HepG2 (cell line): ENCODE measurements at regions not wholly inside any gene's neighbourhood (a gene's known extent, or its start where the extent isn't known, plus 50 kb on each side); places are given as distances from the start of the nearest gene placed in this dataset.

ENCODE experiments used
- ATAC-seq: fragments of 200-7000 bp; cut with Tn5 transposase; 3 replicates; pipeline ENCODE4 v1.9.1; 2020; ENCODE audit warnings: mild to moderate bottlenecking, moderate library complexity
- BruUV-seq: library from RNA; stranded (reverse); fragments of 400-500 nt; replicated peaks from 2 replicates; lab custom pipeline; 2021; lab: Mats Ljungman, UMichigan
- CTCF ChIA-PET: fragments of 300-600 bp; formaldehyde crosslinking; extraction: SDS; loops from one replicate; lab custom pipeline; 2021; ENCODE audit warnings: low total read pairs, inconsistent platforms, low intra/inter-chr PET ratio; lab: Yijun Ruan, JAX
- POLR2A ChIA-PET: fragments of 350-600 bp; sonication (Branson Sonifier 250); formaldehyde crosslinking; loops from one replicate; lab custom pipeline; 2020; ENCODE audit warnings: antibody characterized with exemption, inconsistent platforms; lab: Yijun Ruan, JAX
- DNase-seq: peaks from one replicate; pipeline ENCODE4 v3.0.0-alpha.2; 2015; ENCODE audit warnings: low spot score
- FAIRE-seq: peaks from 3 replicates; lab custom pipeline; 2011; peaks lifted over from hg19 to GRCh38; lab: Jason Lieb, UNC
- H2AFZ ChIP-seq: one replicate; pipeline ENCODE4 v1.6.1; 2011; ENCODE audit warnings: low read length, inconsistent platforms
- H3K27ac ChIP-seq: fragments of 300-600 bp; 3 replicates; pipeline ENCODE4 v1.8.0; 2011; ENCODE audit warnings: mixed run types, mild to moderate bottlenecking, mixed read lengths, low read length, inconsistent platforms; ENCODE audit not compliant: insufficient read depth; ENCODE audit errors: extremely low read length
- H3K27me3 ChIP-seq, 2 experiments: fragments of 200-600 bp in 1 of 2; 2 replicates in 1 of 2; 3 replicates in 1 of 2; pipeline versions ENCODE4 v1.6.0 to v1.8.0; 2011; ENCODE audit warnings: low read length in 2 of 2, mild to moderate bottlenecking in 2 of 2, moderate library complexity in 2 of 2, inconsistent platforms in 1 of 2; ENCODE audit not compliant: insufficient read depth in 2 of 2, control insufficient read depth in 1 of 2
- H3K36me3 ChIP-seq, 2 experiments: fragments of 200-600 bp in 1 of 2; replicated peaks in 1 of 2; 2 replicates in 1 of 2; 3 replicates in 1 of 2; pipeline versions ENCODE4 v1.5.1 to v1.8.0; 2011; ENCODE audit warnings: low read length in 2 of 2, inconsistent platforms in 1 of 2; ENCODE audit not compliant: insufficient read depth in 2 of 2, control insufficient read depth in 1 of 2
- H3K4me1 ChIP-seq: 2 replicates; pipeline ENCODE4 v1.5.1; 2012; ENCODE audit warnings: low read length, inconsistent platforms; ENCODE audit not compliant: insufficient read depth
- H3K4me2 ChIP-seq: 2 replicates; pipeline ENCODE4 v1.6.0; 2011; ENCODE audit warnings: low read depth, low read length, inconsistent platforms
- H3K4me3 ChIP-seq, 3 experiments: fragments of 200-600 bp in 1 of 3; sonication (generic), shearing (Covaris generic) in 1 of 3; replicated peaks in 1 of 3; 2 replicates each; pipeline ENCODE4 v1.5.1; 2011 to 2016; ENCODE audit warnings: low read length in 3 of 3, inconsistent platforms in 2 of 3, low read depth in 2 of 3, mild to moderate bottlenecking in 2 of 3, control low read depth in 1 of 3, mixed read lengths in 1 of 3; ENCODE audit not compliant: insufficient read depth in 1 of 3
- H3K79me2 ChIP-seq: one replicate; pipeline ENCODE4 v1.6.1; 2011; ENCODE audit warnings: low read length, inconsistent platforms; ENCODE audit not compliant: insufficient read depth
- H3K9ac ChIP-seq: 2 replicates; pipeline ENCODE4 v1.6.0; 2011; ENCODE audit warnings: mild to moderate bottlenecking, low read depth, low read length, inconsistent platforms; ENCODE audit not compliant: insufficient read depth
- H3K9me3 ChIP-seq: 2 replicates; pipeline ENCODE4 v1.5.1; 2012; ENCODE audit warnings: mild to moderate bottlenecking, low read length
- H4K20me1 ChIP-seq: 2 replicates; pipeline ENCODE4 v1.6.0; 2011; ENCODE audit warnings: inconsistent platforms, mild to moderate bottlenecking, low read length, moderate library complexity; ENCODE audit not compliant: insufficient read depth
- CREB3 ChIP-seq: sonication (generic); formaldehyde crosslinking; IDR thresholded peaks from 2 replicates; pipeline ENCODE4 v1.5.0; 2020; ENCODE audit warnings: missing genetic modification reagents
- KAT7 ChIP-seq: IDR thresholded peaks from 2 replicates; pipeline ENCODE4 v1.6.1; 2018; ENCODE audit warnings: borderline replicate concordance, missing compliant biosample characterization
- ONECUT2 ChIP-seq: sonication (generic); formaldehyde crosslinking; IDR thresholded peaks from 2 replicates; pipeline ENCODE4 v1.4.0; 2020; ENCODE audit warnings: missing genetic modification reagents
- PATZ1 ChIP-seq: sonication (generic); formaldehyde crosslinking; IDR thresholded peaks from 2 replicates; pipeline ENCODE4 v1.4.0; 2020; ENCODE audit warnings: missing genetic modification reagents
- PLSCR1 ChIP-seq: sonication (generic); formaldehyde crosslinking; IDR thresholded peaks from 2 replicates; pipeline ENCODE4 v1.5.0; 2020; ENCODE audit warnings: missing genetic modification reagents, mild to moderate bottlenecking, borderline replicate concordance
- SCMH1 ChIP-seq: sonication (generic); formaldehyde crosslinking; IDR thresholded peaks from 2 replicates; pipeline ENCODE4 v1.9.0; 2021; ENCODE audit warnings: missing genetic modification reagents, mild to moderate bottlenecking, borderline replicate concordance
- SRF ChIP-seq: IDR thresholded peaks from 2 replicates; pipeline ENCODE4 v1.6.1; 2011; ENCODE audit warnings: mild to moderate bottlenecking, low read depth, low read length, moderate library complexity
- SRSF4 ChIP-seq: fragments of 200-400 bp; formaldehyde crosslinking; IDR thresholded peaks from one replicate; pipeline ENCODE4 v1.6.1; 2018; ENCODE audit warnings: mild to moderate bottlenecking, low read depth, low read length, moderate library complexity; ENCODE audit not compliant: poor library complexity, severe bottlenecking
- TBP ChIP-seq: sonication (generic); formaldehyde crosslinking; IDR thresholded peaks from 2 replicates; pipeline ENCODE4 v1.5.0; 2020; ENCODE audit warnings: missing genetic modification reagents
- WGBS: methylation state at CpG from one replicate; pipeline ENCODE4 v1.1.6; 2017; ENCODE audit warnings: low lambda C conversion rate; 5-methylcytosine and 5-hydroxymethylcytosine counted together
- in situ Hi-C: cut with HindIII; loops from 2 replicates; pipeline ENCODE4 v1.10.0; 2017; ENCODE audit warnings: low pct_unique_long_range_greater_than_20kb; ENCODE audit not compliant: extremely low pct_ligation_motif_present
- intact Hi-C: fragments of 100-400 bp; cut with micrococcal nuclease; formaldehyde crosslinking; loops from one replicate; pipeline ENCODE4 v1.10.0; 2022; ENCODE audit not compliant: unreplicated experiment

GRCh38 chr2:167544602-167545001 is 656.3 kb downstream of the XIRP2 start:
- Histone ChIP-seq H3K9ac (no peak overlapping the region), H3K27ac (no peak overlapping the region), H3K4me3 (no peak overlapping the region), H4K20me1 (no peaks in the 10 kb centered on the region), H3K36me3 (no peaks in the 10 kb centered on the region), H3K4me2 (no peak overlapping the region), H2AFZ (no peak overlapping the region), H3K9me3 (no peaks in the 10 kb centered on the region), H3K4me1 (peaks cover 10% of the 10 kb centered on the region), H3K27me3 (no peaks in the 10 kb centered on the region), H3K79me2 (no peaks in the 10 kb centered on the region)
- in situ Hi-C loops = loop anchor here (25.0 kb wide), 1 partner anchor 568 kb away; no protein-coding TSS in a partner anchor
- no peak for FAIRE-seq
- CTCF ChIA-PET = no interaction called here
- no peak for ATAC-seq
- DNase-seq = no peak
- intact Hi-C loops = no loop called here
- WGBS = 87% methylated on average over 19 of the region's 19 CpGs
- POLR2A ChIA-PET = no interaction called here
- TF ChIP-seq KAT7 (CRISPR knock-in tag) = no peak
- no peak for TF ChIP-seq CREB3 (CRISPR knock-in tag)
- no peak for TF ChIP-seq TBP
- TF ChIP-seq SRSF4 = no peak
- TF ChIP-seq ONECUT2 (CRISPR knock-in tag) = no peak
- no peak for TF ChIP-seq SCMH1
- TF ChIP-seq PATZ1 (CRISPR knock-in tag) = no peak
- no peak for TF ChIP-seq PLSCR1 (CRISPR knock-in tag)
- TF ChIP-seq SRF = no peak
- no TSS peak for BruUV-seq
